HG03039 (cell line): ENCODE measurements at regions not wholly inside any gene's neighbourhood (a gene's known extent, or its start where the extent isn't known, plus 50 kb on each side); places are given as distances from the start of the nearest gene placed in this dataset.

Experiments
- ATAC-seq: cut with Tn5 transposase; IDR thresholded peaks from one replicate; pipeline ENCODE4 v1.9.1; 2021; ENCODE audit warnings: mild to moderate bottlenecking, moderate library complexity; ENCODE audit not compliant: unreplicated experiment

DNA sequence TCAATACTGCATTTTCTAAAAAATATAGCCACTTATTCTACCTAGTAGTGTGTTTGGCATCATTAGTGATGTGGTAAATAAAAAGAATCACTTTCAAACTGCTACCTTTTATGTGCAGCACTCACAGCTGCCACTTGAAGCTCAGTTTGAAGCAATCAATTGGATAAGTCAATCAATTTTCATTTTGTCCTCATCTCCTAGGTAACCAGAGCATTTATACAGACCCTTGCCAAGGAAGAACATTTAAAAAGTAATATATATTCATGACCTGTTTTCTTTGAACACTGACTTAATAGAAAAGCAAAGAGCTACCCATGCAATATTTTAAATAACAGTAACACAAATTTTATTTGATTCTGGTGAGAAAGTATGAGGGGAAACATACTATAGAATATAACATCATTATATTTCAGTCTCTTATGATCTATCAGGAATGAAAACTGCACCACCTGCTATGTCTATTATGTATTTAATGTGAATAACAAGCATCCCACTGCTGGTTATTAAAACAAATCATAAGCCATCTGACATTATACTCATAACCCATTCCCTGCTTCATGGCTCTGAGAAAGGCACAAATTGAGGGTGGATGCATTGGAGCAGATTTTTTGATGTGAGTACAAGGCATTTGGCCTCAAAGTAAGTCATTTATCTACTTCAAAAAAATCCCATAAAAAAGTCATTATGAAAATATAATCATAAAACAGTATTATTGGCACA, 168.4 kb upstream of the C21orf91 start:
- no peak for ATAC-seq

DNA sequence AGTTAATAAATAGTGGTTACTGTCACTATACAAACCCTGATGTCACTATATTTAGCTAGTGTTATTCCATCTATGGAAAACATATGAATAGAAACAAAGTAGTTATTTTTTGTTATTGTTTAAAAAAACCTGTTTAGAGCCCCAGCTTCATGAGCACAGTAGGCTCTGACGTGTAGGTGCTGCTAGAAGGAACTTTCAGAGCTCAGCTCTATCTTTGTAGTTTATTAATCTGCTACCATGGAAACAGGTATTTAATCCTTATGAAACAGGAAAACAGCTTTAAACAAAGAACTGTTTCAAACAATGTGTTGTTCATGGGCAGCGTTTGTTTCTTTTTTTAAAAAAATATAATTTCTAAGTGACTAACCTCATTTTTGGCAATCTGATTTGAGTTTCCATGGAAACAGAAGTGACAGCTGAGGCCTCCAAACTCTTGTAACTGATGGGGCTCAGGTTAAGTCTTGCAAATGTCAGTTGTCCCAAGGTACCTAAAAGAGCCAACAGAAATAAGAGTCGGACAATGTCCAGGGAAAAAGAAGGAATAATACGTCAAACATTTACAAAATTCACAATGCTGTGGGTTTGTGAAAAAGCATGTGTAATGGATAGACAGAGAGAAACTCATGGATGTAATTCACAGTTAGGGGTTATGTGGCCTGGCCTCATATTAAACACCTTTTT, 162.0 kb upstream of the C21orf91 start:
- no peak for ATAC-seq

DNA sequence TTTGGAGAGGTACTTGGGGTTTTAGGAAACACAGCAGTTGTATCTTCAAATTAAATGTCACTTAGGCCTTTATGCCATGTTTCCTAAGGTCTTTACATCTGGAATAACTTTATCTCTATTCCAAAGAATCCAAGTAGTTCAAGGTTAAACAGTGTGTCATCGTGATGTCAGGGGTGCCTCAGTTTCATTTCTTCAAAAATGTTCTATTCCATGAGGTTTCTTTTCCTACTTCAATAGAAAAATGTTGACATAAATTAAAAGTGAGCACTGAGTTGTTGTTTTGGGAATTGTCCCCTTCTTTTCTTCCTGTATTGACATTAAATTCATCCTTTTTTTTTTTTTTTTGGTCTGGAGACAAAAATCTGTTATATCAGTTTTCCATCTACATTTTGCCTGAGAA, 160.6 kb upstream of the C21orf91 start:
- ATAC-seq = no peak

DNA sequence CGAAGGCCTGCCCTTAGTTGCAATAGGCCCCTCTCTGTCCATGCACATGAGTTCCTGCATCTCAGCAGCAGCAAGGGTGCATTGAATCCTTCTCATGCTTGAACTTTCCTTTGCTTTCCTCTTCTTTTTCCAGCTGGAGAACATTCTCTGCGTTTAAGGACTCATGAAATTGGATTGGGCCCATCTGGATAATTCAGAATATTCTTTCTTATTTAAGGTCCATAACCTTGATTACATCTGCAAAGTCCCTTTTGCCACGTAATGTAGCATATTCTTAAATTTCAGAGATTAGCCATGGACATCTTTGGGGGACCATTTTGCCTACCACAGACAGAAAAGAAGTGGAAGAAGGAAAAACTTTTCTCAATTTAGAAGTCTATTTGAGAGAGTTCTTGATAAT, 159.7 kb upstream of the C21orf91 start:
- no peak for ATAC-seq

DNA sequence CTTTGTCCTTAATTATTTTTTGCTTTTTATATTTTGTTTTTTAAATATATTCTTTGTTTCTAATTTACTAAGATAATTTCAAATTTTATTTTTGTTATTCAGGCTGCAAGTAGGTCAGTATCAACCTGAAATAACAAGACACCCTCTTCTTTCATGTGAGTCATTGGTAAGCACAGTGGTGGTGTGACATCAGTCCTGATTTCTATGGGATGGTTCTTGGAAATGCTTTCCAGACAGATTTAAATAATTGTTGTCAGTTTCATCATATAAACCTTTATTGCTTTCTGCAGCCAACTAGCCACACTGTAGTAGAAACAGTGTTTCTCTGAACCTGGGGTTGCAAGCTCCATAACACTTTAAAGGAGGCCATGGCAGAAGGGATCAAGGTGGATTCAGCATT, 157.5 kb upstream of the C21orf91 start:
- no peak for ATAC-seq

DNA sequence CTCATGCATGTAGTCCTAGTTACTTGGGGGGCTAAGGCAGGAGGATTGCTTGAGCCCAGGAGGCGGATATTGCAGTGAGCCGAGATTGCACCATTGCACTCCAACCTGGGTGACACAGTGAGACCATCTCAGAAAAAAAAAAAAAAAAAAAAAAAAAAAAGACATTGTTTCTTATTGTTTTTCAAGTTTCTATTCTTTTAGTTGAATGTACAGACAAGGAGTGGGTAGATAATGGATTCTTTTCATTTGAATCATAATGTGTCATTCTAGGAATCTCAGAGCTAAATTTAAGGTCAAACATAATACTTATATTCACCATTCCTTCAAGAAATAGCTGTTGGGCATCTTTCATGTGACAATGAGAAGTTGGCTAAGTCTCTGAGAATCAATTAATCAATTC, 157.0 kb upstream of the C21orf91 start:
- no peak for ATAC-seq

DNA sequence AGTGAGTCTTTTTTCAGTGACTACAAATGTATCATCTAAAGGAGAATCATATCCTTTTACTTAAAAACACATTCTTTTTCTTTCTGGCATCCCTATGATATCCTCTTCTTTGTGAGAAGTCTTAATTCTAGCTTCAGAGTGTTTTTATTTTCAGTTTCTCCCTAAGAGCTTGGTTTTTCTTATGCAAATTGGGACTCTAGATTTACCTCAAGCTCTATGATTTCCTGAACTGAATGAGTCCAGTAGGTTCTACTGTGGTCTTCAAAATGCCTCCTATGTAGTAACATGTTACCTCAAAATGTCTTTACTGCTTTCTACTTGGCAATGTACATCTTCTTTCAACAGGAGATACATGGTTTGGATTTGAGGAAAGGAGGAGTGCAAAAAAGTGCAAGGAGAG, 148.2 kb upstream of the C21orf91 start:
- ATAC-seq = no peak

DNA sequence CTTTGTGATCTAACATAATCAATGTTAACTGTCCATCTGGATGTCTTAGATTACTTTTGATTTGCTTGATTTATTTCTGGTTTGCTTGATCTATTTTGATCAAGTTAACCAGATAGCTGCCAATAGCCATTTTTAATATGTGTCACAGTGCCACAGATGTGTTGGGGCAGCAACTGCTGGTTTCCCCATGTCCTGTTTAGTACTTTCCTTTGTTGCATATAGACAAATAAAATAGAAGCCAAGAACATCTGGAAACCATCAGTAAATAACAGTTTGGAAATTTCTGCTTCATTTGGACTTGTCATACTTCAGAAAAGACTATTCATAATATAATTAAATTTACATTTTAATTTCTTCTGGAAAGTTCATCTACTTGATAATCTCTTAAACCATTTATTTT, 145.6 kb upstream of the C21orf91 start:
- ATAC-seq = no peak

DNA sequence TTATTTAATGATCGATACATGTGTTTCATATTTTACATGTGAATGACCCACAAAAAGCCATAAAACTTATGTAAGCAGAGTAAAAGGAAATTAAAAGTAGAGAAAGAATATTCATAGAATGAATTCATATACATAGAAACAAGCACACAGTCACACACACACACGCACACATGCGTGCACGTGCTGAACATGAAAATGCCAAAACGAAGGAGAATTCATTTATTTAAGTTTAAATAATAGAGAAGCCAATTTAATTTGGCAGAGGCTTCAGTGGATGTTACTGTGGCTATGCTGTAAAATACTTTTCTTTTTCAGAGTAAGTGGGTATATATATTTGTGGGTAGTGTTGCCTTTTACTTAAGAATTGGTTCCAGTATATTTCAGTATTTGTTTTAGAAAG, 145.0 kb upstream of the C21orf91 start:
- ATAC-seq = no peak

DNA sequence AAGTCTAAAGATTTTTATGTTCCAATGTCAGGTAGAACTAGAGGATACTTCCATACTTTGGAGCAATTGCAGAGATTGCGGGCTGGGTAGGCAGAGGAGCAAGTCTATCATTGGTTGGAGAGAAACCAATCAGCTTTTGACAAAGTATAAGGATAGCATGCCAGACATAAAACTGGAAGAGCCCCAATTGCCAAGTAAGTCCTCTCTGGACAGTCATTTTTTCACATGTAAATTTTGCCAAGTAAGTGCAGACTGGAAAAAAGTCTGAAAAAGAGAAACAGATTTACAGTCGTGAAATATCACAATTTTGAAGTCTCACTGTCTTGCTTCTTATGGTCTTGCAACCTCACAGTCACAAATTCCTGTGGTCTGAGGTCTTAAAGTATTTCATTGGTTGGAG, 131.4 kb upstream of the C21orf91 start:
- ATAC-seq = no peak

DNA sequence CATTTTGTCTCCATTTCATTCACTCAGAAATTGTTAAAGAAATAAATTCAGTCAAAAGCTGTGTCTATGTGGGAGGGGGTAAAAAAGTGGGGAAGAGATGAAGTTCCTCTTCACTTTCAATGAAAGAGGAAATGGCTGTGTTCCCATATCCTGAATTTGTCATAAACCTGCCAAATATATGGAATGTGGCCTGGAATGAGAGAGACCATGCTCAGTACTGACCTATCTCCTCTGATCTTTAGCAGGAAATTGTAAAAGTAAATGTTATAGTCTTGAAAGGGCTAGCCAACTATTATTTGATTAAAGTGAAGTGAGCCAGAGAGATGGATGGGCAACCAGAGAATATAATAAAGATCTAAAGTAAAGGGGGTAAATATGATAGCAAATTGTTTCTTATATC, 130.3 kb upstream of the C21orf91 start:
- ATAC-seq = no peak

DNA sequence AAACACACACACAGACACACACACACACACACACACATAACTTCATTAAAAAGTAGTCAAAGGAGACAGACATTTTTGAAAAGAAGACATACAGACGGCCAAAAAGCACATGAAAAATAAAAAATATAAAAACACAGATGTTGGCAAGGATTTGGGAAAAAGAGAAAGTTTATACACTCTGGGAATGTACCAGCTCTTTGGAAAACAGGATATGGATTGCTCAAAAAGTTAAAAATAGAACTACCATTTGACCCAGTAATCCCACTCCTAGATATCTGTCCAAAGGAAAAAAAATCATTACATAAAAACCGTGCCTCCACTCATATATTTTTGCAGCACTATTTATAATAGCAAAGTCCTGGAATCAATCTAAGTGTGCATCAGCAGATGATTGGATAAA, 128.4 kb upstream of the C21orf91 start:
- no peak for ATAC-seq

DNA sequence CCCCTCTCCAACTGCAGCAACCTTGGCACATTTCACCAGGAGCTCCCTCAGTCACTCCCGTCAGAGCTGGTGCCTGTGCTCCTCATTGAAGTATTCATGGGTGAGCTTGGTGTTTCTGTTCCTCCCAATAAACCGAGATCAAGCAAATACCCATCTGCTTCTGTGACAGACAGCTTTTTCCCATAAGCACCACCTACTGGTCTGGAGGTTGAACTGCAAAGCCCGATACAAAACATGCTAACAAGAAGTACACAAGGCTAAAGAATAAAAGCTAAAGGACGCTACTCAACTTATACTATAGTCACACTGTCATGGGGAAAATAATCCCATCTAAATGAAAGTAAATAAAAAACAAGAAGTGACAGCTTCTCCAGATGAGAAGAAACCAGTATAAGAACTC, 111.9 kb upstream of the C21orf91 start:
- ATAC-seq = no peak

DNA sequence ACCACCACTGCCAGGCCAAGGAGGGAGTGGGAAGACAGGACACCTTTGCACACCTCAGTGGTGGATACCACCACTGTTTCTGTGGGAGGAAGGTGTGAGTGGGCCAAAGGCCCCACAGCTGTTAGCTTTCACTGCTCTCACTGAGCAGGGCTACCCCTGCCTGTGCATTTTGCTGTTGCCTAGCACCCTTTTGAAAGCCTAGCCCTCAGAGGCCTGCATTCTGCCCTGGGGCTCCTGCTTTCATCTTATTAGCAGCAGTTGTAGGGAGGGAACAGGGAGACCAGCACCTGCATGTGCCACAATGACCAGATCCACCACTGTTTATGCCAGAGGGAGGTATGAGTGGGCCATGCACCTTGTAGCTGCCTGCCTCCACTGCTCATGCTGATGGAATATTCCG, 110.9 kb upstream of the C21orf91 start:
- ATAC-seq = no peak

DNA sequence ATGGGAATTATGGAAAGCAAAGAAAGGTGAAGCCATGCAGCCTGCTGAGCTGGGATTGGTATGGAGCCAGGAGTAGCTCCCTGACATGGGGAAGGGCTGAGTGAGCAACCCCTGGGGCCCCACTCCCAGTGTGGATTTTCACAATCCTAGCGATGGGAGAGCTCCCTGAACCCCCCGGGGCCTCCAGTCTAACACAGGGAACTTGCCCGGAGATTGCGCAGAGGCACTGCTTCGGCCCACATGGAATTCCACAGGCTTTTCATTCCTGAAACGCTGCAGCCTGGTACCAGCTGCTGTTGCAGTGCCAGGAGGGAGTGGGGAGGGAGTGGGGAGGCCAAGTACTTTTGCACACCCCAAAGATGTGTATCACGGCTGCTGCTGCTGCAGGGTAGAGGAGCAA, 110.4 kb upstream of the C21orf91 start:
- ATAC-seq = no peak

DNA sequence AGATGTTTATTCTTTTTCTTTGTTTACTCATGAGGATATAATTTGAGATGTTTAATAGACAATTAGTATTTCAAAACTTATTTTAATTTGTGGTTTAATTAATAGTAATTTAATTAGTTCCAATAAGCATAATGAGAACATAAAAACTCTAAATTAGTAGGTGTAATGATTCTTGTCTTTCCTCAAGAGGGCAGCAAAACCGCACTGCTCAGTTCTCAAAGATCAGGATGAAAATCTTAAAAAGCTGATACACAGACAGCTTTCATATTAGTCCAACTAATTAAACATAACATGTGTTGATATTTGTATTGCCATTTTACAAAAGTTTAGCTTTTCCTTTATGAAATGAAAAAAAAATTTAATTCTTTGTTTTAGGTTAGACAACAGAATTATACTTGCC, 106.7 kb upstream of the C21orf91 start:
- ATAC-seq = no peak

DNA sequence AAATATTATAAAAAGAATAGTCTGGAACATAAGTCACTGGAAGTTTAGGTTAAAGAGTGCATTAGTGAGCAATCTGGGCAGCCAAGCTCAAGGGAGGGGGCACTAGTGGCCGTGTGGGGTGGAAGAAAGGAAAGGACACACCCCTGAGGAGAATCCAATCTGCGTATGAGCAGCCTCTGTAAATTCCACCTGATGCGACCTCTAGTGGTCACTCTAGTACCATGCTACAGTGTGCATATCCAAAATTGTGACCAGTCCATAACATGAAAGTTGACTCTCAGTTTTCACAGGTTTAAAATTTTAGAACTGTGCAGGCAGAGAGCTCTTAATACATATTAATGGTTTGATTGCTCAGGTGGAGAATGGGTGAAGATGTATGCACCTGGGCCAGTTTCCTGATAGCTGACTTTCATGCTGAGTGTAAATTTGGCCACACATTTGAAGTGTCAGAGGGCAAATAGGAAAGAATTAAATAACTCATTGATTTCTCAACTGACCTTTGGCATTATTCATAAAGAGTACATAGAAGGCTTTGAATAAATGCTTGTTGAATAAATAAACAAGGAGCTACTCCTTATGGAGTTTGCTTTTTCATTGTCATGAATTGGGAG, 105.9 kb upstream of the C21orf91 start:
- ATAC-seq = peak; percentile 93

DNA sequence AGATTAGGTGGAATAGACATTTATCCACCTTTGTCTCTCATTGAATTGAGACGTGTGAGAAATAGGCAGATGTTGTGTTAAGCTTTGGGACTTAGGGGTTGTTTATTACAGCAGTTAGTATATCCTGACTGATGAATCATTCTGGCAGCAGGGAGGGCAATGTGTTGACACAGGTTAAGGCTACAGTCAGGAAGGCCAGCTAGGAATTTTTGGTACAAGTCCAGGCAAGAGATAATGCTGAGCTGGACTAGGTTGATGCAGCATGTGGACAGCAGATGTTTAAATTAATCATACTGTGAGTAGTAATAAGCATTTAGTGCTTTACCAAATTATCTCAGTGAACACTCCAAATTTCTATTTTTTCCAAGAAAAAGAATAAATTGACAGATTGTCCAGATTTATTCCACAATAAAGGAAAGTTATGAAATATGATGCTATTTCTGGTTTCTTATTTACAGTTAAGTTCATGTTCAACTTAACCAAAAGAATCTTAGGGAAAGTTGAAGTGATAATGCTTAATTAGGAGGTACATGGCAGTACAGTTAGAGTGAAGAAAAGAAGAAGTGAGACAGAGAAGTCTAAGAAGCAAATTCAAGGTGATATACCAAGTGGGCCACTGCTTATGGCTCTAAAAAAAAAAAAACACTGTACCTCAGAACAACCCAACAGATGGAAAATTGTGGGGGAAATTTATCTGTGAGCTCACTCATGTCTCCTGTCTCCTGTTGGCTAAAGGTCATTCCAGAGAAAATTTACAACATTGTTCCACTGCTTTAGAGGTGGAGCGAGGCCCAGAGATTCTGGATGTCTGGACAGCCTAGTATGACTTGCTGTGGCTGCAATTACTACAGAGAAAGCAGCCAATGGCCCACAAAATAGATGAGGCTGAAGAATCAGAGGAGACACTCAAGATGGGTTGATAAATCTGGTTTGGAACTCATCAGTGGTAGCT, 102.7 kb upstream of the C21orf91 start:
- ATAC-seq = no peak

DNA sequence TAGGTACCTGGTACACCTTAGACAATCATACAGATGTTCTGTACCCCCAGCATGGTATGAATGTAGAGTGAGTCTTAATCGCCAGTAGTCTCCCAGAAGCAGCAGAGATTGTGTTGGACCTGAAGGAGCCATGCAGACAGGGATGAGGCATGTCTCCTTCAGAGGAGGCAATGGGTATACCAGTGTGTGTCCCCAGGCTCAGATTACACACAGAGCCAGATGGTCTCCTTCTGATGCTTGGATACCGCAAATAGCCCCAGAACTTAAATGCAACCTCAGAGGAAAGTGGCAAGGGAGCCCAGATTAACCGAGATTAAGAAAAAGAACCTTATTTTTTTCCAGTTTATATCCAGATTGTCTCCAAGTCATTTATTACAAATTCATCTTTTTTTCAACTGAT, 96.8 kb upstream of the C21orf91 start:
- ATAC-seq = no peak

DNA sequence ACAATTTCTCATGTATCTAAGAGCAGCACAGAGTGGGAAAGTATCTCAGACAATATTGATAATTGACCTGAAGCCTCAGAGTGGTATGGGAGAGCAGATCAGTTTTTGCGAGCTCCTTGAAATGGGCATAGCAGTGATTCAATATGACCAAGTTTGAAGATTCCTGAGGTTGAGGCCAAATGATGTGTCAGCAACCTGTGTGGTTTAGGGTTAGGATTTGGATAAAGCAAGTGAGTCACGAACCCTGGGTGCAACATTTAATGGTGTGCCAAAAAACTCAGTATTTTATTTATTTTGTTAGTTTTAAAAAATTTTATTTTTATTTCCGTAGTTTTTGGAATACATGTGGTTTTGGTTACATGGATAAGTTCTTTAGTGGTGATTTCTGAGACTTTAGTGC, 92.5 kb upstream of the C21orf91 start:
- ATAC-seq = no peak

DNA sequence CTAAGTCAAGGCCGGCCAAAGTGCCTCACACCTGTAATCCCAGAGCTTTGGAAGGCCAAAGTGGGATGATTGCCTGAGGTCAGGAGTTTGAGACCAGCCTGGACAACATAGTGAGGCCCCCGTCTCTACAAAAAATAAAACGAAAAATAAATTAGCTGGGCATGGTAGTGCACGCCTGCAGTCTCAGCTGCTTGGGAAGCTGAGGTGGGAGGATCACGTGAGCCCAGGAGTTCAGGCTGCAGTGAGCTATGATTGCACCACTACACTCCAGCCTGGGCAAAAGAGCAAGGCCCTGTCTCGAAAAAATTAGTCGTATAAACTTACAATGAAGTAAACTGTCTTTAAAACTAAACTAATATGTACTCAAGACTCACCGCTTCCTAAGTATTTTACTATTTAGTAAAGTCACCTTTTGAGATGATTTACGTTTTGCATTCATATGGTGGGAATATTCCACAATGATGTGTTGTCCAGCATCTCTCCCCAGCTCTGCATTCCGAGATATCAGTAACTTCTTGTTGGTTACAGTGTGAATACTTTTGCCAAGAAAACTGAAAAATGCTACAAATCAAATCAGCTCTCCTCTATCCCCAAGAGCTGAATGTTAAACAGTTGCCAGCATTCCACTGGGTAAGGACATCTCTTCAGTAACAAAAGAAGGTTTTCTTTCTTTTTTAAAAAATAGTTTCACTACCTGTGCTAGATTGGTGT, 84.9 kb upstream of the C21orf91 start:
- no peak for ATAC-seq
